Esophagus squamous epithelium (tissue), 4 donors: ENCODE measurements at regions not wholly inside any gene's neighbourhood (a gene's known extent, or its start where the extent isn't known, plus 50 kb on each side); places are given as distances from the start of the nearest gene placed in this dataset.
"Not testable (repeated sequence)": the region's sequence is repeated elsewhere in the genome, so short reads cannot be mapped to it uniquely, and the experiment has no call there.

Experiments used
- POLR2A ChIP-seq, 4 donors: fragments of 450-650 bp; IDR thresholded peaks; one replicate each; pipeline ENCODE4 v1.6.1; 2017; ENCODE audit warnings: antibody characterized with exemption in 4 of 4, mild to moderate bottlenecking in 4 of 4, moderate library complexity in 3 of 4
- TF ChIP-seq, protein P1 (sequence below), 6 experiments: fragments of 450-650 bp in 4 of 6; fragments of 200-600 bp in 2 of 6; sonication (generic) in 2 of 6; IDR thresholded peaks; one replicate each; pipeline ENCODE4 v1.5.1; 2016 to 2019; ENCODE audit warnings: antibody characterized with exemption in 6 of 6, mild to moderate bottlenecking in 4 of 6, moderate library complexity in 4 of 6

DNA sequence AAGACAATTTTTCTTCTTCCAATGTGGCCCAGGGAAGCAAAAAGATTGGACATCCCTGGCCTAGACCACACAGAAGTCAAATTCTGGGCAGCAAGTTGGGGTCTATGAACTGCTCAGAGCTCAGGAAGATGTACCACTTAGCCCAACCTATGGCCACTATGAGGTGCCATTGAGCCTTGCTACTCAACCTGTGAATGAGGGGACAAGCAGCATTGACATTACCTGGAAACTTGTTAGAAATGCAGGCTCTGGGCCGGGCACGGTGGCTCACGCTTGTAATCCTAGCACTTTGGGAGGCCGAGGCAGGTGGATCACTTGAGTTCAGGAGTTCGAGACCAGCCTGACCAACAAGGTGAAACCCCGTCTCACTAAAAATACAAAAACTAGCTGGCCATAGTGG is 195.6 kb downstream of the SEMA6D start:
- TF ChIP-seq, protein P1, sequence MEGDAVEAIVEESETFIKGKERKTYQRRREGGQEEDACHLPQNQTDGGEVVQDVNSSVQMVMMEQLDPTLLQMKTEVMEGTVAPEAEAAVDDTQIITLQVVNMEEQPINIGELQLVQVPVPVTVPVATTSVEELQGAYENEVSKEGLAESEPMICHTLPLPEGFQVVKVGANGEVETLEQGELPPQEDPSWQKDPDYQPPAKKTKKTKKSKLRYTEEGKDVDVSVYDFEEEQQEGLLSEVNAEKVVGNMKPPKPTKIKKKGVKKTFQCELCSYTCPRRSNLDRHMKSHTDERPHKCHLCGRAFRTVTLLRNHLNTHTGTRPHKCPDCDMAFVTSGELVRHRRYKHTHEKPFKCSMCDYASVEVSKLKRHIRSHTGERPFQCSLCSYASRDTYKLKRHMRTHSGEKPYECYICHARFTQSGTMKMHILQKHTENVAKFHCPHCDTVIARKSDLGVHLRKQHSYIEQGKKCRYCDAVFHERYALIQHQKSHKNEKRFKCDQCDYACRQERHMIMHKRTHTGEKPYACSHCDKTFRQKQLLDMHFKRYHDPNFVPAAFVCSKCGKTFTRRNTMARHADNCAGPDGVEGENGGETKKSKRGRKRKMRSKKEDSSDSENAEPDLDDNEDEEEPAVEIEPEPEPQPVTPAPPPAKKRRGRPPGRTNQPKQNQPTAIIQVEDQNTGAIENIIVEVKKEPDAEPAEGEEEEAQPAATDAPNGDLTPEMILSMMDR (IDR thresholded peaks at IDR 0.05), result not testable (repeated sequence)
- not testable (repeated sequence) for TF ChIP-seq POLR2A (IDR thresholded peaks at IDR 0.05)
